Sigmoid colon (tissue), 4 donors: ENCODE measurements at regions not wholly inside any gene's neighbourhood (a gene's known extent, or its start where the extent isn't known, plus 50 kb on each side); places are given as distances from the start of the nearest gene placed in this dataset.

ENCODE experiments used
- CTCF ChIP-seq, 4 experiments: fragments of 450-650 bp in 3 of 4; fragments of 200-600 bp in 1 of 4; IDR thresholded peaks; one replicate each; pipeline ENCODE4 v1.5.1; 2016 to 2019; ENCODE audit warnings: antibody characterized with exemption in 4 of 4, mild to moderate bottlenecking in 3 of 4, moderate library complexity in 2 of 4
- EP300 ChIP-seq, 4 donors: sonication (generic); formaldehyde crosslinking; IDR thresholded peaks; one replicate each; pipeline ENCODE4 v1.6.1; 2017; ENCODE audit warnings: antibody characterized with exemption in 4 of 4
- POLR2A ChIP-seq, 2 donors: fragments of 450-650 bp; IDR thresholded peaks; one replicate each; pipeline ENCODE4 v1.6.1; 2016; ENCODE audit warnings: antibody characterized with exemption in 2 of 2, mild to moderate bottlenecking in 2 of 2, moderate library complexity in 2 of 2

GRCh38 chr11:13786688-13787087 lies 118.2 kb downstream of the FAR1 start:
- TF ChIP-seq CTCF (IDR thresholded peaks at IDR 0.05) (no peak), POLR2A (IDR thresholded peaks at IDR 0.05) (no peak), EP300 (IDR thresholded peaks at IDR 0.05) (no peak)
